Endothelial cell of umbilical vein (primary cell): ENCODE measurements at regions not wholly inside any gene's neighbourhood (a gene's known extent, or its start where the extent isn't known, plus 50 kb on each side); places are given as distances from the start of the nearest gene placed in this dataset.

Experiments
- CTCF ChIP-seq, 2 donors: IDR thresholded peaks; 1 replicate in 1 of 2; 2 replicates in 1 of 2; pipeline ENCODE4 v1.5.1; 2011; ENCODE audit warnings: low read length in 2 of 2, mild to moderate bottlenecking in 2 of 2, moderate library complexity in 2 of 2, control low read depth in 1 of 2, inconsistent platforms in 1 of 2, low read depth in 1 of 2; ENCODE audit not compliant: insufficient read depth in 1 of 2; ENCODE audit errors: extremely low read depth in 1 of 2
- EZH2 ChIP-seq: IDR thresholded peaks from 2 replicates; pipeline ENCODE4 v1.6.1; 2012; ENCODE audit warnings: borderline replicate concordance, low read depth, mild to moderate bottlenecking, moderate library complexity, low read length, inconsistent platforms; ENCODE audit not compliant: severe bottlenecking
- FOS ChIP-seq: IDR thresholded peaks from 2 replicates; pipeline ENCODE4 v1.6.1; 2011; ENCODE audit warnings: mild to moderate bottlenecking, low read length, moderate library complexity, borderline replicate concordance; ENCODE audit not compliant: insufficient read depth
- GATA2 ChIP-seq: IDR thresholded peaks from 2 replicates; pipeline ENCODE4 v1.7.0; 2011; ENCODE audit warnings: low read depth, mild to moderate bottlenecking, moderate library complexity, mixed read lengths, low read length; ENCODE audit not compliant: insufficient read length, insufficient read depth
- JUN ChIP-seq: IDR thresholded peaks from 2 replicates; pipeline ENCODE4 v1.6.1; 2011; ENCODE audit warnings: borderline replicate concordance, low read depth; ENCODE audit not compliant: insufficient read length, insufficient read depth
- MAX ChIP-seq: IDR thresholded peaks from 2 replicates; pipeline ENCODE4 v1.6.1; 2011; ENCODE audit not compliant: insufficient read depth, insufficient read length
- MYC ChIP-seq: IDR thresholded peaks from one replicate; pipeline ENCODE4 v1.6.1; 2011; ENCODE audit warnings: mild to moderate bottlenecking, low read depth, low read length
- POLR2A ChIP-seq: IDR thresholded peaks from 2 replicates; pipeline ENCODE4 v1.6.1; 2012; ENCODE audit warnings: low read depth, mild to moderate bottlenecking, control low read depth, low read length
- POLR2AphosphoS5 ChIP-seq: IDR thresholded peaks from 2 replicates; pipeline ENCODE4 v1.6.1; 2012; ENCODE audit warnings: low read depth, mild to moderate bottlenecking, control low read depth, low read length, moderate library complexity; ENCODE audit not compliant: insufficient read depth

- no peak for TF ChIP-seq POLR2A
- TF ChIP-seq GATA2, result no peak
- no peak for TF ChIP-seq EZH2
- no peak for TF ChIP-seq CTCF (IDR thresholded peaks at IDR 0.05; ENCODE audit: extremely low read depth in 1 of 2, insufficient read depth in 1 of 2, low read depth in 1 of 2, low read length in 2 of 2)
- TF ChIP-seq POLR2AphosphoS5, result no peak
- no peak for TF ChIP-seq FOS
- TF ChIP-seq JUN, result no peak
- TF ChIP-seq MAX, result no peak
- no peak for TF ChIP-seq MYC
These were observed 216.9 kb upstream of the FSHR start for GRCh38 chr2:49371128-49371701.
